H9 (cell line): ENCODE measurements at regions not wholly inside any gene's neighbourhood (a gene's known extent, or its start where the extent isn't known, plus 50 kb on each side); places are given as distances from the start of the nearest gene placed in this dataset.

Experiments used
- DNase-seq: peaks from one replicate; pipeline ENCODE4 v3.0.0-alpha.2; 2017
- H2AFZ ChIP-seq: one replicate; pipeline ENCODE4 v1.6.1; 2013; ENCODE audit warnings: mild to moderate bottlenecking, low read length, control low read depth, moderate library complexity
- H2AK5ac ChIP-seq: 2 replicates; pipeline ENCODE4 v1.6.1; 2013; ENCODE audit warnings: low read length, control low read depth, mixed read lengths; ENCODE audit not compliant: insufficient read length
- H2BK120ac ChIP-seq: one replicate; pipeline ENCODE4 v1.6.1; 2013; ENCODE audit warnings: low read depth, mild to moderate bottlenecking, low read length, control low read depth, inconsistent platforms; ENCODE audit not compliant: poor library complexity, severe bottlenecking
- H2BK12ac ChIP-seq: 2 replicates; pipeline ENCODE4 v1.6.1; 2013; ENCODE audit warnings: low read length, control low read depth, mixed read lengths, low read depth; ENCODE audit not compliant: insufficient read length
- H2BK15ac ChIP-seq: 2 replicates; pipeline ENCODE4 v1.6.1; 2013; ENCODE audit warnings: low read depth, low read length, control low read depth
- H2BK20ac ChIP-seq: one replicate; pipeline ENCODE4 v1.6.1; 2013; ENCODE audit warnings: low read depth, mild to moderate bottlenecking, low read length, control low read depth, inconsistent platforms; ENCODE audit not compliant: poor library complexity, severe bottlenecking
- H2BK5ac ChIP-seq: 2 replicates; pipeline ENCODE4 v1.6.1; 2013; ENCODE audit warnings: low read length, control low read depth, mixed read lengths; ENCODE audit not compliant: insufficient read length
- H3K14ac ChIP-seq: 2 replicates; pipeline ENCODE4 v1.6.1; 2013; ENCODE audit warnings: low read length, control low read depth; ENCODE audit not compliant: insufficient read depth
- H3K18ac ChIP-seq: 2 replicates; pipeline ENCODE4 v1.6.1; 2013; ENCODE audit warnings: low read depth, mild to moderate bottlenecking, mixed read lengths, low read length, control low read depth; ENCODE audit not compliant: insufficient read length
- H3K23ac ChIP-seq: 2 replicates; pipeline ENCODE4 v1.6.1; 2013; ENCODE audit warnings: low read length, control low read depth, mixed read lengths, low read depth; ENCODE audit not compliant: insufficient read length
- H3K23me2 ChIP-seq: 2 replicates; pipeline ENCODE4 v1.6.1; 2013; ENCODE audit warnings: low read depth, mild to moderate bottlenecking, mixed read lengths, low read length, control low read depth; ENCODE audit not compliant: insufficient read length, poor library complexity, severe bottlenecking
- H3K27ac ChIP-seq: 2 replicates; pipeline ENCODE4 v1.5.1; 2013; ENCODE audit warnings: low read length, control low read depth, mixed read lengths, low read depth; ENCODE audit not compliant: insufficient read length
- H3K27me3 ChIP-seq: 2 replicates; pipeline ENCODE4 v1.6.1; 2013; ENCODE audit warnings: low read length, control low read depth, inconsistent platforms; ENCODE audit not compliant: insufficient read depth
- H3K4ac ChIP-seq: 2 replicates; pipeline ENCODE4 v1.6.1; 2013; ENCODE audit warnings: low read depth, mild to moderate bottlenecking, control low read depth, inconsistent platforms, low read length, moderate library complexity
- H3K4me1 ChIP-seq: 2 replicates; pipeline ENCODE4 v1.6.1; 2013; ENCODE audit warnings: low read length, control low read depth, inconsistent platforms; ENCODE audit not compliant: insufficient read depth
- H3K4me2 ChIP-seq: 2 replicates; pipeline ENCODE4 v1.6.1; 2013; ENCODE audit warnings: low read length, control low read depth, mixed read lengths; ENCODE audit not compliant: insufficient read length, insufficient read depth
- H3K56ac ChIP-seq: 2 replicates; pipeline ENCODE4 v1.6.1; 2013; ENCODE audit warnings: low read depth, mild to moderate bottlenecking, mixed read lengths, low read length, control low read depth; ENCODE audit not compliant: insufficient read length
- H3K79me1 ChIP-seq: 2 replicates; pipeline ENCODE4 v1.6.1; 2013; ENCODE audit warnings: low read depth, mild to moderate bottlenecking, moderate library complexity, low read length, control low read depth, inconsistent platforms; ENCODE audit not compliant: insufficient read depth, poor library complexity, severe bottlenecking
- H3K79me2 ChIP-seq: 2 replicates; pipeline ENCODE4 v1.6.1; 2013; ENCODE audit warnings: low read length, control low read depth, inconsistent platforms; ENCODE audit not compliant: insufficient read depth
- H3K9ac ChIP-seq: 2 replicates; pipeline ENCODE4 v1.6.1; 2013; ENCODE audit warnings: low read length, control low read depth, mixed read lengths; ENCODE audit not compliant: insufficient read length; ENCODE audit errors: extremely low read depth
- H3K9me3 ChIP-seq: one replicate; pipeline ENCODE4 v1.6.1; 2013; ENCODE audit warnings: low read depth, low read length, inconsistent platforms; ENCODE audit not compliant: control insufficient read depth
- H3T11ph ChIP-seq: one replicate; pipeline ENCODE4 v1.6.1; 2013; ENCODE audit warnings: mild to moderate bottlenecking, low read length, control low read depth, inconsistent platforms
- H4K20me1 ChIP-seq: one replicate; pipeline ENCODE4 v1.6.1; 2013; ENCODE audit not compliant: control insufficient read depth, insufficient read length, insufficient read depth
- H4K5ac ChIP-seq: 2 replicates; pipeline ENCODE4 v1.6.1; 2013; ENCODE audit warnings: low read depth, mild to moderate bottlenecking, mixed read lengths, low read length, control low read depth; ENCODE audit not compliant: insufficient read length
- H4K8ac ChIP-seq: replicated peaks from 2 replicates; pipeline ENCODE4 v1.6.1; 2013; ENCODE audit warnings: low read length, control low read depth, mixed read lengths, low read depth; ENCODE audit not compliant: insufficient read length
- H4K91ac ChIP-seq: 2 replicates; pipeline ENCODE4 v1.6.1; 2013; ENCODE audit warnings: low read depth, mild to moderate bottlenecking, moderate library complexity, mixed read lengths, low read length, control low read depth; ENCODE audit not compliant: insufficient read length
- H3K27ac Mint-ChIP-seq, 3 experiments: 2 replicates in 2 of 3; 3 replicates in 1 of 3; pipeline ENCODE4 v1.8.0; 2020 to 2021; ENCODE audit warnings: mixed read lengths in 3 of 3, mild to moderate bottlenecking in 1 of 3, moderate library complexity in 1 of 3
- H3K27me3 Mint-ChIP-seq: 2 replicates; pipeline ENCODE4 v1.8.0; 2021; ENCODE audit warnings: low read depth, mild to moderate bottlenecking, moderate library complexity, mixed read lengths
- H3K36me3 Mint-ChIP-seq, 3 experiments: 2 replicates in 2 of 3; 3 replicates in 1 of 3; pipeline ENCODE4 v1.8.0; 2020 to 2021; ENCODE audit warnings: low read depth in 3 of 3, mixed read lengths in 3 of 3; ENCODE audit not compliant: insufficient read depth in 1 of 3
- H3K4me1 Mint-ChIP-seq, 2 experiments: 2 replicates each; pipeline ENCODE4 v1.8.0; 2020; ENCODE audit warnings: mixed read lengths in 2 of 2
- H3K4me3 Mint-ChIP-seq, 2 experiments: 2 replicates in 1 of 2; 3 replicates in 1 of 2; pipeline ENCODE4 v1.8.0; 2020 to 2021; ENCODE audit warnings: mild to moderate bottlenecking in 2 of 2, mixed read lengths in 2 of 2, moderate library complexity in 1 of 2
- H3K9me3 Mint-ChIP-seq, 2 experiments: 2 replicates in 1 of 2; 3 replicates in 1 of 2; pipeline ENCODE4 v1.8.0; 2020; ENCODE audit warnings: mild to moderate bottlenecking in 2 of 2, mixed read lengths in 2 of 2, moderate library complexity in 1 of 2
- WGBS: extraction: QIAGEN DNeasy Blood & Tissue Kit; methylation state at CpG from one replicate; pipeline ENCODE4 v1.1.7; 2013; ENCODE audit warnings: missing lambda C conversion rate, low lambda C conversion rate, mixed read lengths; ENCODE audit not compliant: insufficient read length; ENCODE audit errors: extremely low coverage; 5-methylcytosine and 5-hydroxymethylcytosine counted together
- TF ChIP-seq, protein P1 (sequence below): fragments of 200-600 bp; sonication (generic); conservative IDR thresholded peaks from 3 replicates; pipeline ENCODE4 v1.8.0; 2021; ENCODE audit warnings: antibody characterized with exemption, mild to moderate bottlenecking

DNA sequence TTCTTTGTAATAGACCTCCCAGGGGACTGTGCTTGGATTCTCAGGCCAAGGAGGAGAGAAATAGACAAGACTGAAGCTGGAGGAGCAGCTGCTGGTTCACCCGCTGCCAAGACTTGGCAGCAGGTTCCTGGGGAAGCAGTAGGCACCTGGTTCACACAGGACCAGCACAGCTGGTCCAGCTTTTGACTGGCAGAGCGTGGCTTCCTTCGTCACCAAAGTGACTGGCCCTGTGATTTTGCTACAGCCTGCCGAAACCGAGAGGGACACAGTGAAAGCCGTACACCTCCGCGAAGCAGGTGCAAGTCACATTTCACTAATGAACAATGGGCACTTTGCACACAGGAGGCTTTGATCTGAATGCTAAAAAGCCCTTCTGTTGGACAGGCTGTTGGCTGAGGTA is 199.0 kb downstream of the RNF144B start:
- Mint-ChIP-seq H3K4me1 (peaks cover 4% of the 10 kb centered on the region in 2 experiments; a peak in 3 of 4 replicates), H3K27me3 (no peaks in the 10 kb centered on the region), H3K4me3 (no peak overlapping the region), H3K9me3 (no peaks in the 10 kb centered on the region), H3K27ac (no peak overlapping the region), H3K36me3 (no peaks in the 10 kb centered on the region)
- Histone ChIP-seq H3K27ac (no peak overlapping the region), H3K14ac (no peak overlapping the region), H2BK20ac (no peak overlapping the region), H2BK120ac (no peak overlapping the region), H3K79me2 (no peaks in the 10 kb centered on the region), H3K79me1 (no peaks in the 10 kb centered on the region), H3K18ac (no peak overlapping the region), H4K5ac (no peak overlapping the region), H3K23ac (no peak overlapping the region), H3K27me3 (no peaks in the 10 kb centered on the region), H3K23me2 (no peaks in the 10 kb centered on the region), H2BK12ac (no peak overlapping the region), H2BK5ac (no peak overlapping the region), H3K4ac (no peak overlapping the region), H4K8ac (no peak overlapping the region), H2AK5ac (no peak overlapping the region), H2BK15ac (no peak overlapping the region), H4K91ac (no peak overlapping the region), H2AFZ (no peak overlapping the region), H4K20me1 (no peaks in the 10 kb centered on the region), H3K9me3 (no peaks in the 10 kb centered on the region), H3T11ph (no peak overlapping the region), H3K56ac (no peak overlapping the region), H3K4me1 (no peaks in the 10 kb centered on the region), H3K4me2 (no peak overlapping the region), H3K9ac (no peak overlapping the region)
- no peak for DNase-seq
- TF ChIP-seq, protein P1, sequence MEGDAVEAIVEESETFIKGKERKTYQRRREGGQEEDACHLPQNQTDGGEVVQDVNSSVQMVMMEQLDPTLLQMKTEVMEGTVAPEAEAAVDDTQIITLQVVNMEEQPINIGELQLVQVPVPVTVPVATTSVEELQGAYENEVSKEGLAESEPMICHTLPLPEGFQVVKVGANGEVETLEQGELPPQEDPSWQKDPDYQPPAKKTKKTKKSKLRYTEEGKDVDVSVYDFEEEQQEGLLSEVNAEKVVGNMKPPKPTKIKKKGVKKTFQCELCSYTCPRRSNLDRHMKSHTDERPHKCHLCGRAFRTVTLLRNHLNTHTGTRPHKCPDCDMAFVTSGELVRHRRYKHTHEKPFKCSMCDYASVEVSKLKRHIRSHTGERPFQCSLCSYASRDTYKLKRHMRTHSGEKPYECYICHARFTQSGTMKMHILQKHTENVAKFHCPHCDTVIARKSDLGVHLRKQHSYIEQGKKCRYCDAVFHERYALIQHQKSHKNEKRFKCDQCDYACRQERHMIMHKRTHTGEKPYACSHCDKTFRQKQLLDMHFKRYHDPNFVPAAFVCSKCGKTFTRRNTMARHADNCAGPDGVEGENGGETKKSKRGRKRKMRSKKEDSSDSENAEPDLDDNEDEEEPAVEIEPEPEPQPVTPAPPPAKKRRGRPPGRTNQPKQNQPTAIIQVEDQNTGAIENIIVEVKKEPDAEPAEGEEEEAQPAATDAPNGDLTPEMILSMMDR, result no peak
- WGBS, result no CpG with 5 or more reads among the region's 8 CpGs
